HEK293 (cell line): ENCODE measurements at regions not wholly inside any gene's neighbourhood (a gene's known extent, or its start where the extent isn't known, plus 50 kb on each side); places are given as distances from the start of the nearest gene placed in this dataset.

Experiments
- ZNF202 ChIP-seq: fragments of 450-650 bp; formaldehyde crosslinking; IDR thresholded peaks from 2 replicates; pipeline ENCODE4 v1.5.1; 2016; ENCODE audit warnings: missing biosample characterization, missing genetic modification characterization, borderline replicate concordance
- ZNF221 ChIP-seq: fragments of 450-650 bp; formaldehyde crosslinking; IDR thresholded peaks from 2 replicates; pipeline ENCODE4 v1.5.1; 2017; ENCODE audit warnings: missing biosample characterization, missing genetic modification characterization, borderline replicate concordance
- ZNF248 ChIP-seq: fragments of 450-650 bp; formaldehyde crosslinking; IDR thresholded peaks from 2 replicates; pipeline ENCODE4 v1.5.1; 2017; ENCODE audit warnings: missing biosample characterization, missing genetic modification characterization
- TF ChIP-seq, protein P1 (sequence below): fragments of 450-650 bp; formaldehyde crosslinking; IDR thresholded peaks from 2 replicates; pipeline ENCODE4 v1.5.1; 2016; ENCODE audit warnings: missing biosample characterization, missing genetic modification characterization

DNA sequence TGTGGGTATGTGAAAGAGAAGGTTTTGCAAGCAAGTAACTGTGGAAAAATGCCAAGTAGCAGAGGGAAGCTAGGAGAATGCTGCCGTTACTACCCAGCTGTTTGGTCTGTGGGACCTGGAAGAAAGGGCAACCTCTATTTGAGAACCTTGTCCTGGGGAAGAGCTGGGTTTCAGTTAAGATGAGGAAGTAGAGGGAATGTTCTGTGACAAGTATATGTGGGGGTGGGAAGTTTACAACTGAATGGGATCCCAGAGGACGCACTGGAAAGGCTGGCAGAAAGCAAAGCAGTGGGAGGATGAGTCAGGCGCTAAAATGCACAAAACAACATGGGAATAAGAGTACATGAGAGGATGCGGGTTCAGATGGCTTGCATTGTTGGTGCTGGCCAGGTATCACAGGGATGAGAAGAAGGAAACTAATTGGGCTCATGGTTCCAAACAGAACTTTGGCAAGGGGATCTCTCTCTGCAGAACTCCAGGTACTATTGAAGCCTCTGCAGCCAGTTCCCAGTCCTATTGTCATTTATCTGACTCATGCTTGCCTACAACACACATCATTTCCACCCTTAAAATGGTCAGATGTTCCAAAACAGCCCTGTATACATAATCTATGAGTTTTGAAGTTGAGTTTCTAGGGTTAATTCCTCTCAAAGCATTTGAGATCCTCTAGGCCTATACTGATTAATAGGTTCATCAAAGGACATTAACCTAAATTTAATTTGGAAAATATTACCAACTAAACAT lies 88.5 kb upstream of the VAV3 start:
- TF ChIP-seq ZNF221 (tag by site-specific recombination) (no peak), ZNF202 (no peak), ZNF248 (tag by site-specific recombination) (no peak)
- TF ChIP-seq, protein P1, sequence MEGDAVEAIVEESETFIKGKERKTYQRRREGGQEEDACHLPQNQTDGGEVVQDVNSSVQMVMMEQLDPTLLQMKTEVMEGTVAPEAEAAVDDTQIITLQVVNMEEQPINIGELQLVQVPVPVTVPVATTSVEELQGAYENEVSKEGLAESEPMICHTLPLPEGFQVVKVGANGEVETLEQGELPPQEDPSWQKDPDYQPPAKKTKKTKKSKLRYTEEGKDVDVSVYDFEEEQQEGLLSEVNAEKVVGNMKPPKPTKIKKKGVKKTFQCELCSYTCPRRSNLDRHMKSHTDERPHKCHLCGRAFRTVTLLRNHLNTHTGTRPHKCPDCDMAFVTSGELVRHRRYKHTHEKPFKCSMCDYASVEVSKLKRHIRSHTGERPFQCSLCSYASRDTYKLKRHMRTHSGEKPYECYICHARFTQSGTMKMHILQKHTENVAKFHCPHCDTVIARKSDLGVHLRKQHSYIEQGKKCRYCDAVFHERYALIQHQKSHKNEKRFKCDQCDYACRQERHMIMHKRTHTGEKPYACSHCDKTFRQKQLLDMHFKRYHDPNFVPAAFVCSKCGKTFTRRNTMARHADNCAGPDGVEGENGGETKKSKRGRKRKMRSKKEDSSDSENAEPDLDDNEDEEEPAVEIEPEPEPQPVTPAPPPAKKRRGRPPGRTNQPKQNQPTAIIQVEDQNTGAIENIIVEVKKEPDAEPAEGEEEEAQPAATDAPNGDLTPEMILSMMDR = no peak
